Endothelial cell (in vitro differentiated cells): ENCODE measurements at regions not wholly inside any gene's neighbourhood (a gene's known extent, or its start where the extent isn't known, plus 50 kb on each side); places are given as distances from the start of the nearest gene placed in this dataset.

Source experiments
- DNase-seq: peaks from one replicate; pipeline ENCODE4 v3.0.0; 2021; ENCODE audit warnings: low spot score
- H3K27ac Mint-ChIP-seq: one replicate; pipeline ENCODE4 v1.8.0; 2021; ENCODE audit warnings: mixed read lengths, inconsistent platforms; ENCODE audit not compliant: unreplicated experiment
- H3K27me3 Mint-ChIP-seq: one replicate; pipeline ENCODE4 v1.8.0; 2021; ENCODE audit warnings: mild to moderate bottlenecking, moderate library complexity, mixed read lengths, inconsistent platforms; ENCODE audit not compliant: unreplicated experiment
- H3K36me3 Mint-ChIP-seq: one replicate; pipeline ENCODE4 v1.8.0; 2021; ENCODE audit warnings: mild to moderate bottlenecking, low read depth, mixed read lengths, inconsistent platforms; ENCODE audit not compliant: unreplicated experiment
- H3K4me1 Mint-ChIP-seq: one replicate; pipeline ENCODE4 v1.8.0; 2021; ENCODE audit warnings: mild to moderate bottlenecking, mixed read lengths, inconsistent platforms; ENCODE audit not compliant: unreplicated experiment
- H3K4me3 Mint-ChIP-seq: one replicate; pipeline ENCODE4 v1.8.0; 2021; ENCODE audit warnings: mild to moderate bottlenecking, mixed read lengths, inconsistent platforms; ENCODE audit not compliant: unreplicated experiment
- H3K9me3 Mint-ChIP-seq: one replicate; pipeline ENCODE4 v1.8.0; 2021; ENCODE audit warnings: mixed read lengths, inconsistent platforms; ENCODE audit not compliant: unreplicated experiment
- CTCF ChIP-seq: fragments of 200-600 bp; sonication (generic); IDR thresholded peaks from one replicate; pipeline ENCODE4 v1.5.0; 2021; ENCODE audit warnings: antibody characterized with exemption; ENCODE audit not compliant: unreplicated experiment

GRCh38 chr5:117692606-117693005 is 1118.0 kb upstream of the SEMA6A start:
- H3K4me1 Mint-ChIP-seq, result no peaks in the 10 kb centered on the region
- H3K4me3 Mint-ChIP-seq, result no peak overlapping the region
- H3K27ac Mint-ChIP-seq, result no peak overlapping the region
- no peaks in the 10 kb centered on the region for H3K36me3 Mint-ChIP-seq
- no peak for TF ChIP-seq CTCF
- no peaks in the 10 kb centered on the region for H3K27me3 Mint-ChIP-seq
- H3K9me3 Mint-ChIP-seq, result no peaks in the 10 kb centered on the region
- DNase-seq, result no peak

DNA sequence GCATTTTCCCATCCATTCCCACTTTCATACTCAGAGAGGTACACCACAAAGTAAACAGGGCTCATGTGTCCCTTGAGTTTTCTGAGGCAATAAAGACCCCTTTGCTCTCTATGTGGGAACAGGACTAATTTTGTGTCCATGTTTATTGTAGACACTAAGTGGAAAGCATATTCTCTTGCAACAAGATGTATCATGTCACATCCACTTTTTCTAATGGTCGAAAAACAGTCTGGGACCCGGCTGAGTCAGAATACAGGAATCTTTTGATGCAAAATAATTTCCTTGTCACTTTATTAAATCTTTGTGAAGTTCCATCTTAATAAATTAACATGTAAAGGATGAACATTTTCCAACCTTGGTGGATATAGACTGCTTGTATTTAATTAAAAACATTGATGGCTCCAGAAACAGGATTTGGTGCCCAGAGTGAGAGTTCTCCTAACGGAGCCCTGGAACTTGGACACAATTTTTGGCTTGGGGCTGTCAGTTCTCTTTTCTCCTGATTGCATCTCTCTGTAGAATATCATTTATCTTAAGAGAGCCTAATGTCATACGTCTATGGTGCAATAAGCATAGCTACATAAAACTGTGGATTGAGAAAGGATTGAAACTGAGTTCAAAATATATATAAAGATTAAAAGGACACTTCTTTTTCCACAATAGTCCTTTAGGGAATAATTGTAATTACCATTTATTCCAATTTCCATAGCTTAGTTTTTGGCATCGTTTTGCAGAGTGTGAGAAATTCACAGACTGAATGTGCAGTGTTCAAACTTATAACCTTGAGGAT is 1116.7 kb upstream of the SEMA6A start:
- TF ChIP-seq CTCF, result no peak
- Mint-ChIP-seq H3K4me1 (no peaks in the 10 kb centered on the region), H3K27ac (no peak overlapping the region), H3K36me3 (no peaks in the 10 kb centered on the region), H3K9me3 (no peaks in the 10 kb centered on the region), H3K27me3 (no peaks in the 10 kb centered on the region), H3K4me3 (no peak overlapping the region)
- no peak for DNase-seq

- H3K27ac Mint-ChIP-seq, result no peak overlapping the region
- TF ChIP-seq CTCF, result no peak
- H3K9me3 Mint-ChIP-seq, result no peaks in the 10 kb centered on the region
- H3K27me3 Mint-ChIP-seq, result no peaks in the 10 kb centered on the region
- no peaks in the 10 kb centered on the region for H3K4me1 Mint-ChIP-seq
- no peak overlapping the region for H3K4me3 Mint-ChIP-seq
- no peaks in the 10 kb centered on the region for H3K36me3 Mint-ChIP-seq
- DNase-seq, result no peak
These were observed 1116.0 kb upstream of the SEMA6A start for GRCh38 chr5:117690612-117691011.

DNA sequence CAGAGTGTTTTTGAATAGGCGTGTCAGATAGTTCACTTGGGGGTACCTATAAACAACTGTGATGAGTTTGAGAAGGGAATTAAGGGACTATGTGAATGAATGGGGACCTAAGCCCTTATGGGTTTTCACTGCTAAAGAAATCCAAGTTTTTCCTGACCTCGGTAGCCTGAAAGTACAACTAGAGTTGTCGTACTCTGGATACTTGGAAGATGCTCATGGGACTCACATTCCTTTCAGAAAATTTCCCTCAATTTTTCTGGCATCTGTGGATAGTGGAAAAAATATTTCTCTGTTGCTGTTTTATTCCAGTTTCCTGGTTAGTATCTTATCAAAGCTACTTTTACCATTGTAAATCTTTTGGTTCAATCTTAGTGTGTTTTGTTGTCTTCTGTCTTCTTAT is 1112.3 kb upstream of the SEMA6A start:
- no peaks in the 10 kb centered on the region for H3K4me1 Mint-ChIP-seq
- no peak for DNase-seq
- no peak overlapping the region for H3K27ac Mint-ChIP-seq
- no peaks in the 10 kb centered on the region for H3K36me3 Mint-ChIP-seq
- TF ChIP-seq CTCF, result no peak
- H3K27me3 Mint-ChIP-seq, result no peaks in the 10 kb centered on the region
- no peak overlapping the region for H3K4me3 Mint-ChIP-seq
- no peaks in the 10 kb centered on the region for H3K9me3 Mint-ChIP-seq

GRCh38 chr5:117682416-117682815 is 1107.8 kb upstream of the SEMA6A start:
- H3K36me3 Mint-ChIP-seq, result no peaks in the 10 kb centered on the region
- H3K27me3 Mint-ChIP-seq, result no peaks in the 10 kb centered on the region
- no peak overlapping the region for H3K27ac Mint-ChIP-seq
- no peak for TF ChIP-seq CTCF
- H3K9me3 Mint-ChIP-seq, result no peaks in the 10 kb centered on the region
- no peak for DNase-seq
- H3K4me3 Mint-ChIP-seq, result no peak overlapping the region
- H3K4me1 Mint-ChIP-seq, result no peaks in the 10 kb centered on the region
